Tibial artery (tissue), 4 donors: ENCODE measurements at regions not wholly inside any gene's neighbourhood (a gene's known extent, or its start where the extent isn't known, plus 50 kb on each side); places are given as distances from the start of the nearest gene placed in this dataset.

Experiments used
- DNase-seq, 2 donors: peaks; one replicate each; pipeline ENCODE4 v3.0.0-alpha.2; 2019
- H3K27ac ChIP-seq, 2 donors: fragments of 200-600 bp; sonication (generic) in 1 of 2; 1 replicate in 1 of 2; 2 replicates in 1 of 2; pipeline ENCODE4 v1.5.1; 2018 to 2019; ENCODE audit warnings: mild to moderate bottlenecking in 1 of 2
- H3K27me3 ChIP-seq, 2 donors: fragments of 200-600 bp; sonication (generic) in 1 of 2; one replicate each; pipeline versions ENCODE4 v1.5.1 to v1.6.0; 2016 to 2019
- H3K36me3 ChIP-seq, 3 donors: fragments of 200-600 bp; sonication (generic) in 2 of 3; one replicate each; pipeline ENCODE4 v1.5.1; 2016 to 2019; ENCODE audit warnings: mild to moderate bottlenecking in 2 of 3
- H3K4me1 ChIP-seq, 4 donors: fragments of 200-600 bp; sonication (generic) in 2 of 4; 1 replicate in 3 of 4; 2 replicates in 1 of 4; pipeline ENCODE4 v1.5.1; 2016 to 2019
- H3K4me3 ChIP-seq, 2 donors: fragments of 200-600 bp; sonication (generic) in 1 of 2; 1 replicate in 1 of 2; 2 replicates in 1 of 2; pipeline ENCODE4 v1.5.1; 2018 to 2019; ENCODE audit warnings: mild to moderate bottlenecking in 2 of 2
- H3K9me3 ChIP-seq, 3 donors: fragments of 200-600 bp; sonication (generic) in 1 of 3; one replicate each; pipeline ENCODE4 v1.5.1; 2016 to 2019
- CTCF ChIP-seq, 2 experiments: fragments of 200-600 bp in 1 of 2; fragments of 450-650 bp in 1 of 2; IDR thresholded peaks; one replicate each; pipeline ENCODE4 v1.5.1; 2017 to 2019; ENCODE audit warnings: antibody characterized with exemption in 2 of 2, mild to moderate bottlenecking in 1 of 2, moderate library complexity in 1 of 2
- intact Hi-C: fragments of 100-400 bp; cut with DNase I; formaldehyde crosslinking; loops from one replicate; pipeline ENCODE4 v1.15.0; 2023; ENCODE audit warnings: low total_unique reads

GRCh38 chr14:41037388-41037787, 569.3 kb upstream of the LRFN5 start:
- Histone ChIP-seq H3K27me3 (no peaks in the 10 kb centered on the region), H3K4me1 (no peaks in the 10 kb centered on the region), H3K36me3 (no peaks in the 10 kb centered on the region), H3K4me3 (no peak overlapping the region), H3K9me3 (no peaks in the 10 kb centered on the region), H3K27ac (no peak overlapping the region)
- TF ChIP-seq CTCF (IDR thresholded peaks at IDR 0.05), result no peak
- intact Hi-C loops, result no loop called here
- no peak for DNase-seq

DNA sequence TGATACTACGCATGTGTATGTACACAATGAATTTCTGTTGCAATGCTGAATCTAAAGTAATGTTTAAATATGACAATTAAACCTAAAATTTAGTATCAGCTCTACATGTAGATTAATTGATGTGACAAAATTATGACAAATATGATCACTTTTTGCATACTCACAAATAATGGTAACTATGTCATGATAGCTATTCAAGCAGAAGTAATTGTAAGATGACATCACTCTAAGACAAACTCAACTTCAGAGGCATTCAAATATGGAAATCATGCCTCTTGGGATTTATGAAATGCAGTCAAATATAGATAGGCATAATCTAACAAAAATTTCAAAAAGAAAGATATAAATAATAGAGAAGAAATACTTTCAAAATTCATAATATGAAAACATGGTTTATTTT, 571.7 kb upstream of the LRFN5 start:
- no peak for TF ChIP-seq CTCF (IDR thresholded peaks at IDR 0.05)
- no peak overlapping the region for H3K4me3 ChIP-seq
- no peaks in the 10 kb centered on the region for H3K4me1 ChIP-seq
- DNase-seq, result no peak
- intact Hi-C loops, result no loop called here
- no peaks in the 10 kb centered on the region for H3K27me3 ChIP-seq
- no peak overlapping the region for H3K27ac ChIP-seq
- H3K36me3 ChIP-seq, result no peaks in the 10 kb centered on the region
- no peaks in the 10 kb centered on the region for H3K9me3 ChIP-seq

DNA sequence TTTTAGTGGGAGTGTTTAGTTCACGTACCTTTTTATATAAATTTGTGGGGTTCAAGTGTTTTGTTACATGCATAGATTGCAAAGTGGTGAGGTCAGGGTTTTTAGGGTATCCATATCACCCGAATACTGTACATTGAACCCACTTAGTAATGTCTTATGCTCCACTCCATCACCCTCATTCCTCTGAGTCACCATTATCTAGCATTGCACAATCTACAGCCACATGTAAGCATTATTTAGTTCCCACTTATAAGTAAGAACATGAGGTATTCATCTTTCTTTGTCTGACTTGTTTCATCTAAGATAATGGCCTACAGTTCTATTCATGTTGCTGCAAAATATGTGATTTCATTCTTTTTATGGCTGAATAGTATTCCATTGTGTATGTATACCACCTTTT, 583.7 kb upstream of the LRFN5 start:
- H3K27me3 ChIP-seq, result no peaks in the 10 kb centered on the region
- no peaks in the 10 kb centered on the region for H3K4me1 ChIP-seq
- H3K36me3 ChIP-seq, result no peaks in the 10 kb centered on the region
- TF ChIP-seq CTCF (IDR thresholded peaks at IDR 0.05), result no peak
- no peak overlapping the region for H3K4me3 ChIP-seq
- no peak overlapping the region for H3K27ac ChIP-seq
- no peak for DNase-seq
- peaks cover 0 to 6% (median 0%) of the 10 kb centered on the region in 3 donors for H3K9me3 ChIP-seq
- intact Hi-C loops, result no loop called here

GRCh38 chr14:41016213-41016612, 590.5 kb upstream of the LRFN5 start:
- no peak for TF ChIP-seq CTCF (IDR thresholded peaks at IDR 0.05)
- DNase-seq, result no peak
- Histone ChIP-seq H3K4me1 (no peaks in the 10 kb centered on the region), H3K27ac (no peak overlapping the region), H3K4me3 (no peak overlapping the region), H3K27me3 (no peaks in the 10 kb centered on the region), H3K9me3 (peaks cover 0 to 5% (median 0%) of the 10 kb centered on the region in 3 donors), H3K36me3 (no peaks in the 10 kb centered on the region)
- intact Hi-C loops, result no loop called here

DNA sequence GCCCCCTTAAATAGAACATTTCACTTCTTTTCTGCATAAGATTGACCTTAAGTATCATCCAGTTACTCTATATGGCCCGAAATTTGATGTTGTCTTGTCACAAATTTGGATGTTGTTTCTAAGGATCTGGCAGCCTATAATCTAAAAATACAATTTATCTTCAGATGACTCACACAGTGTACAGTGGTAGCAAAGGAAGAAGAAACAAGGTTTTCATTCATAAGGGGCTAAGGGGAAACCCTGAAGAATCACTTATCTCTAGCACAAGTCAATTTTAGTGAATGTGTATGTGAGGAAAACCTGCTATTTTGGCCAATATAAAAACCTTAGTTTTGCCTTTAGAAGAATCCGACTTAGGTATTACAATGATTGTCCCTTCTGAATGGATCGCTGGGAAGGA, 606.3 kb upstream of the LRFN5 start:
- no peak for DNase-seq
- H3K36me3 ChIP-seq, result no peaks in the 10 kb centered on the region
- H3K4me1 ChIP-seq, result no peaks in the 10 kb centered on the region
- H3K9me3 ChIP-seq, result no peaks in the 10 kb centered on the region
- no peak overlapping the region for H3K4me3 ChIP-seq
- H3K27me3 ChIP-seq, result no peaks in the 10 kb centered on the region
- TF ChIP-seq CTCF (IDR thresholded peaks at IDR 0.05), result no peak
- intact Hi-C loops, result no loop called here
- H3K27ac ChIP-seq, result no peak overlapping the region

- intact Hi-C loops, result no loop called here
- H3K4me3 ChIP-seq, result no peak overlapping the region
- H3K36me3 ChIP-seq, result no peaks in the 10 kb centered on the region
- peaks cover 0 to 3% (median 0%) of the 10 kb centered on the region in 4 donors for H3K4me1 ChIP-seq
- no peaks in the 10 kb centered on the region for H3K27me3 ChIP-seq
- no peak overlapping the region for H3K27ac ChIP-seq
- H3K9me3 ChIP-seq, result no peaks in the 10 kb centered on the region
- TF ChIP-seq CTCF (IDR thresholded peaks at IDR 0.05), result no peak
- DNase-seq, result no peak
These were observed 617.4 kb upstream of the LRFN5 start for GRCh38 chr14:40989260-40989659.
